PC-9 (cell line): ENCODE measurements at regions not wholly inside any gene's neighbourhood (a gene's known extent, or its start where the extent isn't known, plus 50 kb on each side); places are given as distances from the start of the nearest gene placed in this dataset.

Experiments
- BruUV-seq: library from RNA; stranded (reverse); fragments of 400-500 nt; replicated peaks from 2 replicates; lab custom pipeline; 2021; lab: Mats Ljungman, UMichigan
- CTCF ChIA-PET: fragments of 300-600 bp; sonication (Branson Sonifier 250); formaldehyde crosslinking; loops from one replicate; lab custom pipeline; 2022; ENCODE audit warnings: antibody characterized with exemption; lab: Charles Lee
- POLR2A ChIA-PET: fragments of 300-600 bp; sonication (Branson Sonifier 250); formaldehyde crosslinking; loops from one replicate; lab custom pipeline; 2022; ENCODE audit warnings: antibody characterized with exemption; ENCODE audit not compliant: unreplicated experiment; lab: Charles Lee
- DNase-seq, 2 experiments: peaks; one replicate each; pipeline versions ENCODE4 v3.0.0 to v3.0.0-alpha.2; 2015 to 2022; ENCODE audit warnings: mixed read lengths in 1 of 2
- H2AFZ ChIP-seq: fragments of 200-600 bp; sonication (generic); 2 replicates; pipeline ENCODE4 v1.8.1; 2017; ENCODE audit warnings: antibody characterized with exemption
- H3F3A ChIP-seq: fragments of 200-600 bp; sonication (generic); 2 replicates; pipeline ENCODE4 v1.8.1; 2017; ENCODE audit warnings: antibody characterized with exemption, mild to moderate bottlenecking, low read depth; ENCODE audit not compliant: insufficient read depth
- H3K27ac ChIP-seq: fragments of 200-600 bp; sonication (generic); 2 replicates; pipeline ENCODE4 v1.6.1; 2016; ENCODE audit warnings: mixed run types
- H3K27me3 ChIP-seq: fragments of 200-600 bp; sonication (generic); 2 replicates; pipeline ENCODE4 v1.6.1; 2016; ENCODE audit warnings: low read depth, mixed run types; ENCODE audit not compliant: insufficient read depth
- H3K36me3 ChIP-seq: fragments of 200-600 bp; sonication (generic); 2 replicates; pipeline ENCODE4 v1.6.1; 2016; ENCODE audit warnings: low read depth, mixed run types
- H3K4me1 ChIP-seq: fragments of 200-600 bp; sonication (generic); replicated peaks from 2 replicates; pipeline ENCODE4 v1.6.1; 2016; ENCODE audit warnings: mixed run types; ENCODE audit not compliant: insufficient read depth
- H3K4me2 ChIP-seq: fragments of 200-600 bp; sonication (generic); 2 replicates; pipeline ENCODE4 v1.6.1; 2017; ENCODE audit warnings: mixed run types
- H3K4me3 ChIP-seq: fragments of 200-600 bp; sonication (generic); 2 replicates; pipeline ENCODE4 v1.6.1; 2016; ENCODE audit warnings: mixed run types
- H3K79me2 ChIP-seq: fragments of 200-600 bp; sonication (generic); 2 replicates; pipeline ENCODE4 v1.6.1; 2017; ENCODE audit warnings: low read depth, mixed run types
- H3K9me2 ChIP-seq: fragments of 200-600 bp; sonication (generic); 2 replicates; pipeline ENCODE4 v1.8.1; 2017; ENCODE audit warnings: mild to moderate bottlenecking; ENCODE audit not compliant: insufficient read depth
- H3K9me3 ChIP-seq: fragments of 200-600 bp; sonication (generic); 2 replicates; pipeline ENCODE4 v1.8.1; 2016; ENCODE audit warnings: low read depth; ENCODE audit not compliant: insufficient read depth
- H4K20me1 ChIP-seq: fragments of 200-600 bp; sonication (generic); 2 replicates; pipeline ENCODE4 v1.8.1; 2017; ENCODE audit not compliant: insufficient read depth
- EZH2 ChIP-seq: fragments of 200-600 bp; sonication (generic); IDR thresholded peaks from 2 replicates; pipeline ENCODE4 v1.8.0; 2017; ENCODE audit warnings: antibody characterized with exemption, low read depth
- intact Hi-C: fragments of 100-400 bp; cut with micrococcal nuclease; formaldehyde crosslinking; loops from one replicate; pipeline ENCODE4 v1.10.0; 2022; ENCODE audit not compliant: unreplicated experiment
- TF ChIP-seq, protein P1 (sequence below): fragments of 200-600 bp; sonication (generic); conservative IDR thresholded peaks from 2 replicates; pipeline ENCODE4 v1.6.1; 2017; ENCODE audit warnings: mixed run types, antibody characterized with exemption, mild to moderate bottlenecking, moderate library complexity

DNA sequence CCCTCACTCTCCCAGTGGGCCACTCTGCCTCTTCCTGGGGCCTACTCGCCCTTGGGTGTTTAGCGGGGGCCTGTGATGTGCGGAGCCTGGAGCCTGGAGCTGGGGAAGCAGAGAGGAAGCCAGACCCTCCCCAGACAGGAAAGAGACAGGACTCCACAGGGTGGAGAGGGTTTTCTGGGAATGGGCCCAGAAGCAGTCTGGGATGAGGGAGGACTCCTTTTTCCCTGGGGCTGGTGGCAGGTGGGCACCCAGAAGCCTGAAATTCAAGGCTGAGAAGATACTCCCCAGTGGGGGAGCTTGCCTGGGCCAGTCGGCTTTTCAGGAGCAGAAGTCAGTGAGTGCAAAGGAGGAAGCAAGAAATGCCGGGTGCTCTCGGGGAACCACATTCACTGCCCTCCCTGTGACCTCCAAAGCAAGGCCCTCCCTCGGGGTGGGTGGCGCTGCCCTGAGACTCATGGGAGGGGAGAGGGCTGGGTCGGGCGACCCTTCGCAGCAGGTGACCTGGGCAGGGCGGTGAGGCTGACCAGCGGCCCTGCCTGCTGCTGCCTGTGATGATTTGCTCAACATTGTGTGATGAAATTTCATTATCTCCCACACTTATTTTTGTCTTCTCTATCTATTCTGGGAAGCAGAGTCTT is 1377.4 kb downstream of the BRD1 start:
- no peak overlapping the region for H3K4me3 ChIP-seq
- no peak overlapping the region for H3K4me2 ChIP-seq
- no peaks in the 10 kb centered on the region for H3K9me2 ChIP-seq
- TF ChIP-seq EZH2: no peak
- TF ChIP-seq, protein P1, sequence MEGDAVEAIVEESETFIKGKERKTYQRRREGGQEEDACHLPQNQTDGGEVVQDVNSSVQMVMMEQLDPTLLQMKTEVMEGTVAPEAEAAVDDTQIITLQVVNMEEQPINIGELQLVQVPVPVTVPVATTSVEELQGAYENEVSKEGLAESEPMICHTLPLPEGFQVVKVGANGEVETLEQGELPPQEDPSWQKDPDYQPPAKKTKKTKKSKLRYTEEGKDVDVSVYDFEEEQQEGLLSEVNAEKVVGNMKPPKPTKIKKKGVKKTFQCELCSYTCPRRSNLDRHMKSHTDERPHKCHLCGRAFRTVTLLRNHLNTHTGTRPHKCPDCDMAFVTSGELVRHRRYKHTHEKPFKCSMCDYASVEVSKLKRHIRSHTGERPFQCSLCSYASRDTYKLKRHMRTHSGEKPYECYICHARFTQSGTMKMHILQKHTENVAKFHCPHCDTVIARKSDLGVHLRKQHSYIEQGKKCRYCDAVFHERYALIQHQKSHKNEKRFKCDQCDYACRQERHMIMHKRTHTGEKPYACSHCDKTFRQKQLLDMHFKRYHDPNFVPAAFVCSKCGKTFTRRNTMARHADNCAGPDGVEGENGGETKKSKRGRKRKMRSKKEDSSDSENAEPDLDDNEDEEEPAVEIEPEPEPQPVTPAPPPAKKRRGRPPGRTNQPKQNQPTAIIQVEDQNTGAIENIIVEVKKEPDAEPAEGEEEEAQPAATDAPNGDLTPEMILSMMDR: no peak
- H3K4me1 ChIP-seq: no peaks in the 10 kb centered on the region
- ChIA-PET CTCF (no interaction called here), POLR2A (no interaction called here)
- DNase-seq: no peak
- peaks cover 98% of the 10 kb centered on the region for H3K27me3 ChIP-seq
- H3K27ac ChIP-seq: no peak overlapping the region
- no peaks in the 10 kb centered on the region for H3K9me3 ChIP-seq
- no peaks in the 10 kb centered on the region for H3F3A ChIP-seq
- no peak overlapping the region for H2AFZ ChIP-seq
- H3K36me3 ChIP-seq: no peaks in the 10 kb centered on the region
- 0 out of 2 replicates have a peak, but pooled peaks cover 4% of the 10 kb centered on the region for H4K20me1 ChIP-seq
- intact Hi-C loops: no loop called here
- BruUV-seq: no TSS peak
- no peaks in the 10 kb centered on the region for H3K79me2 ChIP-seq

DNA sequence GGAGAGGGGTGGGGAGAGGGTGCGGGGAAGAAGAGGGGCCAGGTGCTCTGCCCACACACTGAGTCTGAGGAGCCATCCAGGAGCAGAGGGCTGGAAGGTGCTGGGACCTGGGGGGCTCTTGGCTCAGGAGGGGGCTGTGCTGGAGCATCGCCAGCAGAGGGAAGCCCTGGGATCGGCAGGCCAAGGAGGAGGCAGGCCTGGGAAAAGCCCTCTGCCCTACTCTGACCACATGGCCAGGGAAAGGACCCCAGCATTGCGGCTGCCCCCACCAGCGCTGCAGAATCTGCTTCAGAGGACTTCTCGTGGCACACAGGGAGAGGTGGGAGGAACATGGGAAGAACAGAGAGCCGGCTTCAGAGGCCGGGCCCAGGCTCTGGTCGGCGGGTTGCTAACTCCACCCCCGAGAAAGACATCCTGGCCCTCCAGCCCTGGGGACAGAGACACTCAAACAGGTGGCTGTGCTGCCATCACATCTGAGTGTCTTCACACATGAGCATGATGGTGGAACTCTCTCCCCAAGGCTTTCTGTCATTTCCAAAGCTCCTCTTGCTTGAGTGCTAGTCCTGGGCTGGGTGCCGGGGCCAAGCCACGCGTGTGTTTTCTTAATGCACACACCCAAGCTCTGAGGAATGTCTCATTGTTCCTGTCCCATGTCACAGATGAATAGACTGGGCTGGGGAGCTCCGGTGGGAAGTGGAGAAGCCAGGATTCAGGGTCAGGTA is 1378.0 kb downstream of the BRD1 start:
- ChIA-PET CTCF (no interaction called here), POLR2A (no interaction called here)
- H3K4me1 ChIP-seq: no peaks in the 10 kb centered on the region
- H3K27ac ChIP-seq: no peak overlapping the region
- no peaks in the 10 kb centered on the region for H3F3A ChIP-seq
- intact Hi-C loops: no loop called here
- peaks cover 98% of the 10 kb centered on the region for H3K27me3 ChIP-seq
- H3K9me3 ChIP-seq: no peaks in the 10 kb centered on the region
- TF ChIP-seq EZH2: no peak
- TF ChIP-seq, protein P1: no peak
- no peaks in the 10 kb centered on the region for H3K36me3 ChIP-seq
- no peaks in the 10 kb centered on the region for H3K79me2 ChIP-seq
- DNase-seq: no peak
- H3K4me3 ChIP-seq: no peak overlapping the region
- H3K4me2 ChIP-seq: no peak overlapping the region
- no peaks in the 10 kb centered on the region for H3K9me2 ChIP-seq
- H2AFZ ChIP-seq: no peak overlapping the region
- 0 out of 2 replicates have a peak, but pooled peaks cover 3% of the 10 kb centered on the region for H4K20me1 ChIP-seq
- BruUV-seq: no TSS peak

DNA sequence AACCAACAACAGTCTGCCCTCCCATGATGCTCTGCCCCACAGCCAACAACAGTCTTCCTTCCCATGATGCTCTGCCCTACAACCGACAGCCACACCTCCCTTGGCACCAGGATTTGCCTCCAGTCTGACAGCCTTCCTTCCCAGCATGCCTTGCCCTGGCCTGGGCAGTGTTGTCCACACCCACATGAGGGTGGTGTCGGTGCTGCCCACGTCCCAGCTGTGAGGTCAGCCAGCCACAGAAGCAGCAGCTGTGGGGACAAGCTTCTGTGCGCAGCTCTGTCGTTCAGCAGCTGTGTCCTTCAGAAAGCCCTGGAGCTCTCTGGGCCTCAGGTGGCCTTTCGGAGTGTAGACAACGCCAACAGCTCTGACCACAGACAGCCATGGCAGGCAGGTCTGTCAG is 1378.9 kb downstream of the BRD1 start:
- no peak overlapping the region for H2AFZ ChIP-seq
- H3K4me1 ChIP-seq: no peaks in the 10 kb centered on the region
- intact Hi-C loops: no loop called here
- H3K4me3 ChIP-seq: no peak overlapping the region
- no peaks in the 10 kb centered on the region for H3K79me2 ChIP-seq
- no peaks in the 10 kb centered on the region for H3F3A ChIP-seq
- POLR2A ChIA-PET: no interaction called here
- no peaks in the 10 kb centered on the region for H4K20me1 ChIP-seq
- H3K36me3 ChIP-seq: no peaks in the 10 kb centered on the region
- no peaks in the 10 kb centered on the region for H3K9me3 ChIP-seq
- CTCF ChIA-PET: no interaction called here
- H3K4me2 ChIP-seq: no peak overlapping the region
- H3K9me2 ChIP-seq: no peaks in the 10 kb centered on the region
- TF ChIP-seq EZH2: no peak
- TF ChIP-seq, protein P1: no peak
- no peak for DNase-seq
- BruUV-seq: no TSS peak
- H3K27me3 ChIP-seq: peaks cover 98% of the 10 kb centered on the region
- no peak overlapping the region for H3K27ac ChIP-seq
